CD4-positive, alpha-beta T cell (primary cell): ENCODE measurements at regions not wholly inside any gene's neighbourhood (a gene's known extent, or its start where the extent isn't known, plus 50 kb on each side); places are given as distances from the start of the nearest gene placed in this dataset.

Experiments
- ATAC-seq: fragments of 200-7000 bp; cut with Tn5 transposase; one replicate; pipeline ENCODE4 v1.10.0; 2022; ENCODE audit warnings: mild to moderate bottlenecking; ENCODE audit not compliant: poor library complexity
- CTCF ChIA-PET: fragments of 350-600 bp; sonication (Branson Sonifier 250); formaldehyde crosslinking; loops from one replicate; lab custom pipeline; 2021; ENCODE audit warnings: antibody characterized with exemption, inconsistent platforms; lab: Charles Lee
- POLR2A ChIA-PET: fragments of 350-600 bp; sonication (Branson Sonifier 250); formaldehyde crosslinking; loops from one replicate; lab custom pipeline; 2021; ENCODE audit warnings: antibody characterized with exemption, inconsistent platforms; lab: Charles Lee
- DNase-seq, 14 experiments: peaks; one replicate each; pipeline ENCODE4 v3.0.0-alpha.2; 2013 to 2020; ENCODE audit warnings: mixed read lengths in 2 of 14
- H3K27ac ChIP-seq, 2 donors: one replicate each; pipeline versions ENCODE4 v1.5.1 to v1.7.0; 2013; ENCODE audit warnings: low read length in 2 of 2, low read depth in 1 of 2, mild to moderate bottlenecking in 1 of 2
- H3K27me3 ChIP-seq, 2 experiments: 1 replicate in 1 of 2; 2 replicates in 1 of 2; pipeline versions ENCODE4 v1.6.1 to v1.7.0; 2013; ENCODE audit warnings: low read length in 2 of 2, control low read depth in 1 of 2, mild to moderate bottlenecking in 1 of 2, moderate library complexity in 1 of 2; ENCODE audit not compliant: insufficient read depth in 2 of 2, control insufficient read depth in 1 of 2
- H3K36me3 ChIP-seq: one replicate; pipeline ENCODE4 v1.6.1; 2013; ENCODE audit warnings: low read length, control low read depth; ENCODE audit not compliant: insufficient read depth
- H3K4me1 ChIP-seq: one replicate; pipeline ENCODE4 v1.6.1; 2013; ENCODE audit warnings: low read length, control low read depth; ENCODE audit not compliant: insufficient read depth
- H3K4me3 ChIP-seq: one replicate; pipeline ENCODE4 v1.5.1; 2013; ENCODE audit warnings: mild to moderate bottlenecking, low read length, moderate library complexity
- H3K9me3 ChIP-seq, 2 experiments: 1 replicate in 1 of 2; 2 replicates in 1 of 2; pipeline versions ENCODE4 v1.6.1 to v1.7.0; 2013; ENCODE audit warnings: low read length in 2 of 2, mild to moderate bottlenecking in 2 of 2, control low read depth in 1 of 2, moderate library complexity in 1 of 2; ENCODE audit not compliant: control insufficient read depth in 1 of 2, insufficient read depth in 1 of 2
- H3K27ac Mint-ChIP-seq: one replicate; pipeline ENCODE4 v1.8.0; 2020; ENCODE audit warnings: mixed read lengths
- H3K27me3 Mint-ChIP-seq: one replicate; pipeline ENCODE4 v1.8.0; 2021; ENCODE audit warnings: mixed read lengths
- H3K36me3 Mint-ChIP-seq: one replicate; pipeline ENCODE4 v1.8.0; 2021; ENCODE audit warnings: low read depth, mixed read lengths
- H3K4me1 Mint-ChIP-seq: one replicate; pipeline ENCODE4 v1.8.0; 2021; ENCODE audit warnings: low read depth, mixed read lengths
- H3K4me3 Mint-ChIP-seq: one replicate; pipeline ENCODE4 v1.8.0; 2020; ENCODE audit warnings: mild to moderate bottlenecking, mixed read lengths
- H3K9me3 Mint-ChIP-seq: one replicate; pipeline ENCODE4 v1.8.0; 2020; ENCODE audit warnings: mixed read lengths
- intact Hi-C, 2 experiments: fragments of 100-400 bp; cut with DNase I in 1 of 2; cut with micrococcal nuclease in 1 of 2; formaldehyde crosslinking; loops; one replicate each; pipeline versions ENCODE4 v1.15.1 to v1.9.0; 2023 to 2025; cut with DNase I, micrococcal nuclease
- TF ChIP-seq, protein P1 (sequence below): fragments of 200-600 bp; IDR thresholded peaks from one replicate; pipeline ENCODE4 v1.8.0; 2022; ENCODE audit warnings: antibody characterized with exemption, mild to moderate bottlenecking

DNA sequence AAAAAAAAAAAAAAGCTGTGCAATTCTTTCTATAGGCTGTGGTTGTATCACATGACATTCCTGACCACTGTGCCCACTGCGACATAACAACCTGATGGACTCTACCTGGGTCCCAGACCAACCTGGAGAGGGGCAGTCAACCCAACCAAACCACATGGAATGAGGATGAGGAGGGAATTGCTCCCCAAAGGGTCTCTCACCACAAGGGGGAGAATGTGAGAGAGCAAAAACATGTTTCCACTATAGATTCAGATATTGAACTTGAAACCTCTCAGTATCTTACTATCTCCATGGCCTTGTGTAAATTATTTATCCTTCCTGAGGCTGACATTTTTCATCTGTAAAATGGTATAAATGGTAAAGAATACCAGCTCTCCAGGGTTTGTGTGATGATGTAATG is 66.9 kb upstream of the SV2C start:
- Mint-ChIP-seq H3K9me3 (no peaks in the 10 kb centered on the region), H3K27me3 (peaks cover 34% of the 10 kb centered on the region), H3K4me3 (no peak overlapping the region), H3K4me1 (no peaks in the 10 kb centered on the region), H3K27ac (no peak overlapping the region), H3K36me3 (no peaks in the 10 kb centered on the region)
- Histone ChIP-seq H3K27ac (no peak overlapping the region), H3K36me3 (no peaks in the 10 kb centered on the region), H3K9me3 (no peaks in the 10 kb centered on the region), H3K27me3 (peaks cover 0 to 3% of the 10 kb centered on the region in 2 experiments), H3K4me3 (no peak overlapping the region), H3K4me1 (no peaks in the 10 kb centered on the region)
- DNase-seq (peak in 1 of 14 experiments; percentile 8), ATAC-seq (no peak)
- POLR2A ChIA-PET, result no interaction called here
- CTCF ChIA-PET, result no interaction called here
- intact Hi-C loops, result loop anchor here in 1 of 2 experiments (5.0 kb wide), 1 partner anchor 241 kb away; no protein-coding TSS in a partner anchor
- TF ChIP-seq, protein P1, sequence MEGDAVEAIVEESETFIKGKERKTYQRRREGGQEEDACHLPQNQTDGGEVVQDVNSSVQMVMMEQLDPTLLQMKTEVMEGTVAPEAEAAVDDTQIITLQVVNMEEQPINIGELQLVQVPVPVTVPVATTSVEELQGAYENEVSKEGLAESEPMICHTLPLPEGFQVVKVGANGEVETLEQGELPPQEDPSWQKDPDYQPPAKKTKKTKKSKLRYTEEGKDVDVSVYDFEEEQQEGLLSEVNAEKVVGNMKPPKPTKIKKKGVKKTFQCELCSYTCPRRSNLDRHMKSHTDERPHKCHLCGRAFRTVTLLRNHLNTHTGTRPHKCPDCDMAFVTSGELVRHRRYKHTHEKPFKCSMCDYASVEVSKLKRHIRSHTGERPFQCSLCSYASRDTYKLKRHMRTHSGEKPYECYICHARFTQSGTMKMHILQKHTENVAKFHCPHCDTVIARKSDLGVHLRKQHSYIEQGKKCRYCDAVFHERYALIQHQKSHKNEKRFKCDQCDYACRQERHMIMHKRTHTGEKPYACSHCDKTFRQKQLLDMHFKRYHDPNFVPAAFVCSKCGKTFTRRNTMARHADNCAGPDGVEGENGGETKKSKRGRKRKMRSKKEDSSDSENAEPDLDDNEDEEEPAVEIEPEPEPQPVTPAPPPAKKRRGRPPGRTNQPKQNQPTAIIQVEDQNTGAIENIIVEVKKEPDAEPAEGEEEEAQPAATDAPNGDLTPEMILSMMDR, result no peak

DNA sequence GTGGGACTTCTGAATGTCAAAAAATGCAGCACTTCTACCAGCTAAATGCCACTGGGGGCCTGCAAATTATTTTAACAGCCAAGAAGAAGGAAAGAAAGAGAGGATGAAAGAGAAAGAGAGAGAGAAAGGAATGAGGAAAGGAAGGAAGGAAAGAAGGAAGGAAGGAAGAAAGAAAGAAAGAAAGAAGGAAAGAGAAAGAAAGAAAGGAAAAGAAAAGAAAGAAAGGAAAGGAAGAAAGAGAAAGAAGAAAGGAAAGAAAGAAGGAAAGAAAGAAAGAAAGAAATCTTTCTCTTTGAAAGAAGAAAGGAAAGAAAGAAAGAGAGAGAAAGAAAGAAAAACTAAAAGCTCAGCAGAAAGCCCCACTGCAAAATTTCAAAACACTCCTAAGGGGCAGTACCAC is 69.2 kb upstream of the SV2C start:
- no peak for DNase-seq
- Mint-ChIP-seq H3K36me3 (no peaks in the 10 kb centered on the region), H3K27me3 (peaks cover 31% of the 10 kb centered on the region), H3K4me1 (no peaks in the 10 kb centered on the region), H3K4me3 (no peak overlapping the region), H3K9me3 (no peaks in the 10 kb centered on the region), H3K27ac (no peak overlapping the region)
- H3K9me3 ChIP-seq, result no peaks in the 10 kb centered on the region
- no peak for ATAC-seq
- H3K4me3 ChIP-seq, result no peak overlapping the region
- intact Hi-C loops, result no loop called here
- H3K4me1 ChIP-seq, result no peaks in the 10 kb centered on the region
- POLR2A ChIA-PET, result no interaction called here
- CTCF ChIA-PET, result no interaction called here
- TF ChIP-seq, protein P1, result no peak
- no peaks in the 10 kb centered on the region for H3K36me3 ChIP-seq
- peaks cover 0 to 3% of the 10 kb centered on the region in 2 experiments for H3K27me3 ChIP-seq
- no peak overlapping the region for H3K27ac ChIP-seq

DNA sequence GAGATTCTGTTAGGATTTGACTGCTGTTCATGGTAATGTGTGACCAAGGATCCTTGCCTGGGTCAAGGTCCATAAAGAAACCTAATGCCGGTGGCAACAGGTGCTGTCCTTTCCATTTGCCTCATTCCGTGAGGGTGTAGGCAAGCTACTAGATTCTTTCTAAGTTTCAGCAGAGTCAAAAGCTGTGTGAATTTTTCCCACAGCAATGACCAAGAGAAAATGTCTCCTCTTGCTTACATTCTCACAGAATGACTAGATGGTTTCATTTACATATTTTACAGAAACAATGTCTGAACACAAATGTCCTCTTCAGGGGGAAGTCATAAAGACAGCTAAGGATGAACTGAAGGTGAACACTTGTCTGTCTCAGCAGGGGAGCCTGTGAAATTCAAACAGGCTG is 75.3 kb upstream of the SV2C start:
- peaks cover 29% of the 10 kb centered on the region for H3K27me3 Mint-ChIP-seq
- no peaks in the 10 kb centered on the region for H3K9me3 Mint-ChIP-seq
- intact Hi-C loops, result no loop called here
- no peaks in the 10 kb centered on the region for H3K4me1 Mint-ChIP-seq
- Histone ChIP-seq H3K27ac (no peak overlapping the region), H3K4me1 (no peaks in the 10 kb centered on the region), H3K4me3 (no peak overlapping the region), H3K36me3 (no peaks in the 10 kb centered on the region), H3K27me3 (peaks cover 0 to 8% of the 10 kb centered on the region in 2 experiments), H3K9me3 (no peaks in the 10 kb centered on the region)
- ATAC-seq (no peak), DNase-seq (no peak)
- no peak overlapping the region for H3K4me3 Mint-ChIP-seq
- H3K27ac Mint-ChIP-seq, result no peak overlapping the region
- no peaks in the 10 kb centered on the region for H3K36me3 Mint-ChIP-seq
- CTCF ChIA-PET, result no interaction called here
- POLR2A ChIA-PET, result no interaction called here
- TF ChIP-seq, protein P1, result no peak
